WI38 (cell line): ENCODE measurements at regions not wholly inside any gene's neighbourhood (a gene's known extent, or its start where the extent isn't known, plus 50 kb on each side); places are given as distances from the start of the nearest gene placed in this dataset.
"Not testable (repeated sequence)": the region's sequence is repeated elsewhere in the genome, so short reads cannot be mapped to it uniquely, and the experiment has no call there.

Experiments used
- H3K4me3 ChIP-seq: 2 replicates; pipeline ENCODE4 v1.5.1; 2011; ENCODE audit warnings: low read depth, mild to moderate bottlenecking, control low read depth, low read length
- TF ChIP-seq, protein P1 (sequence below): IDR thresholded peaks from 2 replicates; pipeline ENCODE4 v1.5.1; 2012; ENCODE audit warnings: low read depth, mild to moderate bottlenecking, control low read depth, low read length

DNA sequence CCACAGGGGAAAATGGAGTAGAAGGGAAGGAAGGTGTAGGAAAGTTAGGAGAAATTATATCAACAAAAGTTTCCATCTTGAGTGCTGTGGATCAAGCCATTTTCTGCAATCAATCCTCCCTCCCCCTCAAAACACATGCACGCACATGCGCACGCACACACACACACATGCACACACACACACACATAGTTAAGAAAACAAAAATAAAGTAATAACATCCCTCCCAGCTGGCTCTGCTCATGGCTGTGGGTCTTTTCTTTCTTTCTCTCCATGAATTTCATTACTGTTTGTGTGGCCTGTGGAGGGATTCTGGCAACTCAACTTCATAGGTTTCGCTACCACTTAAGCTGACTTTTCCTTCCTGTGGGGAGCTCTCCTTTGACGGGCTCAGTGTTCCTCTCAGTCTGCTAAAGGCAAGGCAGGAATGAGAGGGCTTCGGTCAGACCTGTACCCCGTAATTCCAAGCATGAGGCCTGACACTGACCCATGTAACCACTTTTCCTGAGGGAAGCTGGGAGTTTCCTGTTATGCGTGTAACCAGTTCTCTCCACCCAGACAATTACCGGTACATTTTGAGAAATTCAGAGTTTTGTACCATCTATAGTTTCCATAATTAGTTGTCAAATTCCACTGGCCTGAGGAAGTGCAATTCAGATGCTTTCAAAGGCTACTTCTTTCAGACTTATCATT is 79.8 kb downstream of the ZNF92 start:
- no peak overlapping the region for H3K4me3 ChIP-seq
- TF ChIP-seq, protein P1, sequence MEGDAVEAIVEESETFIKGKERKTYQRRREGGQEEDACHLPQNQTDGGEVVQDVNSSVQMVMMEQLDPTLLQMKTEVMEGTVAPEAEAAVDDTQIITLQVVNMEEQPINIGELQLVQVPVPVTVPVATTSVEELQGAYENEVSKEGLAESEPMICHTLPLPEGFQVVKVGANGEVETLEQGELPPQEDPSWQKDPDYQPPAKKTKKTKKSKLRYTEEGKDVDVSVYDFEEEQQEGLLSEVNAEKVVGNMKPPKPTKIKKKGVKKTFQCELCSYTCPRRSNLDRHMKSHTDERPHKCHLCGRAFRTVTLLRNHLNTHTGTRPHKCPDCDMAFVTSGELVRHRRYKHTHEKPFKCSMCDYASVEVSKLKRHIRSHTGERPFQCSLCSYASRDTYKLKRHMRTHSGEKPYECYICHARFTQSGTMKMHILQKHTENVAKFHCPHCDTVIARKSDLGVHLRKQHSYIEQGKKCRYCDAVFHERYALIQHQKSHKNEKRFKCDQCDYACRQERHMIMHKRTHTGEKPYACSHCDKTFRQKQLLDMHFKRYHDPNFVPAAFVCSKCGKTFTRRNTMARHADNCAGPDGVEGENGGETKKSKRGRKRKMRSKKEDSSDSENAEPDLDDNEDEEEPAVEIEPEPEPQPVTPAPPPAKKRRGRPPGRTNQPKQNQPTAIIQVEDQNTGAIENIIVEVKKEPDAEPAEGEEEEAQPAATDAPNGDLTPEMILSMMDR = no peak

- TF ChIP-seq, protein P1 = no peak
- no peak overlapping the region for H3K4me3 ChIP-seq
Observed at GRCh38 chr7:65454469-65454868, 80.8 kb downstream of the ZNF92 start.

DNA sequence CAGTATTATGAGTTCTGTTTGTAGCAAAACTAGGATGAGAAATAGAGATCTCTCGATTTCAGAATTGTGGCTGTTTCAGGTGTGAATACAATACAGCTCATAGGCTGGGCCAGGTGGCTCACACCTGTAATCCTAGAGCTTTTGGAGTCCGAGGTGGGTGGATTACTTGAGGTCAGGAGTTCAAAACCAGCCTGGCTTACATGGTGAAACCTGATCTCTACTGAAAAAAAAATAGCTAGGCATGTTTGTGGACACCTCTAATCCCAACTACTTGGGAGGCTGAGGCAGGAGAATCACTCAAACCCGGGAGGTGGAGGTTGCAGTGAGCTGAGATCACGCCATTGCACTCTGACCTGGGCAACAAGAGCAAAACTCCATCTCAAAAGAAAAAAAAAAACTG is 81.4 kb downstream of the ZNF92 start:
- H3K4me3 ChIP-seq = not testable (repeated sequence)

DNA sequence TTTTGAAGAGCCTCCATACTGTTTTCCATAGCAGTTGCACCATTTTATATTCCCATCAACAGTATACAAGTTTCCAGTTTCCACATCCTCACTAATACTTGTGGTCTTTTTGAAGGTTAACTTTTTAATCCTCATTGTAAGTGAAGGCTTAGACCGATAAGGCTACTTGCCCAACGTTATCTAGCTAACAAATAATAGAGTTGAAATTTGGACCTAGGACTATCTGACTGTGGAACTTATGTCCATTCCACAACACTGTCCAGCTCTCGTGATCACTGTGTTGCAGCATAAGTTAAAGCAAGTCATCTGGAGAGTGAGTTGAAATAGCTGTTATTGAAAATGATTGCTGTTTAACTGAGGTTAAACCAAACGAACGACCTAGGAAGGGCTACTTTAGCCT is 84.0 kb downstream of the ZNF92 start:
- TF ChIP-seq, protein P1 = no peak
- no peak overlapping the region for H3K4me3 ChIP-seq

DNA sequence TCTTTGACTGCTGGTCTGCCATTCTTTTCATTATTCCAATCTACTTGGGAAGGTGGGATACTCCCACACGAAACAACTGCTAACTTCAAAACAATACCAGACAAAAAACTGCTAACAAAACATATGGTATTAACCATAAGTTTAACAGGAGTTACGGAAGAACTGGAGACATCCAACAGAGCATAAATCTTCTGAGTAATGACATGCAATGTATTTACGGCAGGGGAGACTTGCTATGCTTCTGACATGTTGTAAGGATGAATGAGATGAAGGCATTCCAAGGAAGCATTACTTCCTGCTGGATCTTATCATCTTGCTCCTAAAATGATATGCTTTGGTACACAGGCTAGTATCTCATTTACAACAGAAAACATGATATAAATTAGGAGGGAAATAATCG is 85.8 kb downstream of the ZNF92 start:
- TF ChIP-seq, protein P1 = no peak
- no peak overlapping the region for H3K4me3 ChIP-seq

DNA sequence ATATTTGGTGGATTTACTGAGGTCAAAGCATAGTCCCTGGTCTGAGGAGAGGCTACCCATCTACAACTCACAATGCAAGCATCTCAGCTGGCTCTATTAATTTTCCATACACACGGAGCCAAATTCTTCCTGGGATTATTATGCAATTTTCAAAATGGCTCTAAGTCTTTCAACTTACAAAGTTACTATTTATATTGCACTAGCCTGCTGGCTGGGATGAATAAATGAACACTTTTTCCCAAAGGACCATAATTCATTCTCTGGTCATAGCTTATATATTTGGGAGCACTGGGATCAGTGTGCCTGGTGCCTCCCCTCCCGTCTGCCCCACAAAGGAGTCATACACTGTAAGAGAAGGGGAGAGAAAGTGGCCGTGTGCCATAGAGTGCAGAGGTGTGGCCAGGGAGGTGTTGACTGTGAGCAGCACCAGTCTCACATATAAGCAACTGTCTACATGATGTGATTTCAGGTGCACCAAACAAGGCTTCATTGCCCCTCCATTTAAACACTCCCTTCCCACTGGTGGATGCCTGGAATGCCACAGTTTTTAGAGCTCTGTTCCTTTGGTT is 88.6 kb downstream of the ZNF92 start:
- H3K4me3 ChIP-seq = no peak overlapping the region
- TF ChIP-seq, protein P1 = no peak

GRCh38 chr7:65463184-65463583 is 89.5 kb downstream of the ZNF92 start:
- TF ChIP-seq, protein P1 = no peak
- H3K4me3 ChIP-seq = no peak overlapping the region

- not testable (repeated sequence) for H3K4me3 ChIP-seq
Observed at GRCh38 chr7:65469919-65470558, 96.4 kb downstream of the ZNF92 start.
